ENCODE measurements at regions not wholly inside any gene's neighbourhood (a gene's known extent, or its start where the extent isn't known, plus 50 kb on each side); places are given as distances from the start of the nearest gene placed in this dataset.
A peak's percentile ranks its signal among the peaks of the same experiment; 100 is the strongest.

GRCh38 chr10:47195274-47195885 is 104.6 kb upstream of the GDF10 start:
- DNase-seq = no peak

GRCh38 chr10:47196691-47197090 is 103.3 kb upstream of the GDF10 start:
- DNase-seq = no peak

- DNase-seq = no peak
These were observed 101.8 kb upstream of the GDF10 start for GRCh38 chr10:47198221-47198620.

- no peak for DNase-seq
These were observed 94.8 kb upstream of the GDF10 start for GRCh38 chr10:47205192-47205591.

GRCh38 chr10:47206449-47207280 is 93.3 kb upstream of the GDF10 start:
- DNase-seq = peak in 1 of 2 donors; percentile 6

- DNase-seq = no peak
These were observed 92.7 kb upstream of the GDF10 start for GRCh38 chr10:47207281-47207615.

GRCh38 chr10:47207894-47208469 is 92.0 kb upstream of the GDF10 start:
- DNase-seq = no peak

- DNase-seq = no peak
These were observed 90.5 kb upstream of the GDF10 start for GRCh38 chr10:47209466-47209865.

GRCh38 chr10:47214520-47214919 is 85.5 kb upstream of the GDF10 start:
- no peak for DNase-seq

- DNase-seq = no peak
These were observed 82.9 kb upstream of the GDF10 start for GRCh38 chr10:47217113-47217512.

- DNase-seq = no peak
These were observed 81.2 kb upstream of the GDF10 start for GRCh38 chr10:47218803-47219202.

GRCh38 chr10:47222461-47222860 is 77.5 kb upstream of the GDF10 start:
- DNase-seq = no peak

GRCh38 chr10:47223236-47223635 is 76.8 kb upstream of the GDF10 start:
- no peak for DNase-seq

- no peak for DNase-seq
These were observed 75.3 kb upstream of the GDF10 start for GRCh38 chr10:47224546-47225218.

- no peak for DNase-seq
These were observed 74.6 kb upstream of the GDF10 start for GRCh38 chr10:47225219-47225927.

- no peak for DNase-seq
These were observed 73.9 kb upstream of the GDF10 start for GRCh38 chr10:47225928-47226645.

- no peak for DNase-seq
These were observed 69.5 kb upstream of the GDF10 start for GRCh38 chr10:47230482-47230881.

GRCh38 chr10:47230957-47231356 is 69.0 kb upstream of the GDF10 start:
- no peak for DNase-seq

- no peak for DNase-seq
These were observed 68.6 kb upstream of the GDF10 start for GRCh38 chr10:47231414-47231813.

GRCh38 chr10:47233631-47234030 is 66.4 kb upstream of the GDF10 start:
- DNase-seq = no peak

- no peak for DNase-seq
These were observed 64.5 kb upstream of the GDF10 start for GRCh38 chr10:47235484-47235883.
